Small intestine (tissue), 7 donors: ENCODE measurements at regions not wholly inside any gene's neighbourhood (a gene's known extent, or its start where the extent isn't known, plus 50 kb on each side); places are given as distances from the start of the nearest gene placed in this dataset.

Source experiments
- DNase-seq, 2 donors: peaks; one replicate each; pipeline versions ENCODE4 v3.0.0 to v3.0.0-alpha.2; 2013
- FAIRE-seq: peaks from 2 replicates; lab custom pipeline; 2012; peaks lifted over from hg19 to GRCh38; lab: Jason Lieb, UNC
- H3K27ac ChIP-seq, 3 donors: one replicate each; pipeline ENCODE4 v1.5.1; 2013; ENCODE audit warnings: low read length in 2 of 3, mild to moderate bottlenecking in 2 of 3, control low read depth in 1 of 3, inconsistent platforms in 1 of 3, low read depth in 1 of 3, moderate library complexity in 1 of 3
- H3K27me3 ChIP-seq, 3 donors: one replicate each; pipeline ENCODE4 v1.6.1; 2013; ENCODE audit warnings: low read length in 3 of 3, inconsistent platforms in 1 of 3; ENCODE audit not compliant: control insufficient read depth in 3 of 3, insufficient read depth in 3 of 3
- H3K36me3 ChIP-seq, 3 donors: one replicate each; pipeline ENCODE4 v1.6.1; 2013; ENCODE audit warnings: low read length in 3 of 3, inconsistent platforms in 1 of 3, low read depth in 1 of 3, mild to moderate bottlenecking in 1 of 3, moderate library complexity in 1 of 3; ENCODE audit not compliant: control insufficient read depth in 3 of 3, insufficient read depth in 2 of 3
- H3K4me1 ChIP-seq, 3 donors: one replicate each; pipeline ENCODE4 v1.6.1; 2013; ENCODE audit warnings: low read length in 2 of 3, inconsistent platforms in 1 of 3, low read depth in 1 of 3, mild to moderate bottlenecking in 1 of 3, moderate library complexity in 1 of 3; ENCODE audit not compliant: control insufficient read depth in 3 of 3, insufficient read depth in 2 of 3
- H3K4me3 ChIP-seq, 3 donors: one replicate each; pipeline ENCODE4 v1.5.1; 2013; ENCODE audit warnings: low read length in 3 of 3, control low read depth in 1 of 3, inconsistent platforms in 1 of 3, low read depth in 1 of 3, mild to moderate bottlenecking in 1 of 3, moderate library complexity in 1 of 3
- H3K9me3 ChIP-seq, 2 donors: one replicate each; pipeline ENCODE4 v1.6.1; 2013; ENCODE audit warnings: low read depth in 1 of 2, low read length in 1 of 2; ENCODE audit not compliant: control insufficient read depth in 2 of 2, insufficient read depth in 1 of 2
- WGBS, 3 donors: extraction: QIAGEN DNeasy Blood & Tissue Kit; methylation state at CpG; one replicate each; pipeline ENCODE4 v1.1.7; 2013; 5-methylcytosine and 5-hydroxymethylcytosine counted together
- donor health status: healthy with polysubstance abuse.
- donor health status: control.
- donor health status: control.
- donor health status: Bipolar disorder and iron deficiency.
- donor health status: healthy.

GRCh38 chr6:113488812-113489685 is 368.1 kb upstream of the MARCKS start:
- Histone ChIP-seq H3K27ac (no peak overlapping the region), H3K36me3 (no peaks in the 10 kb centered on the region), H3K4me1 (no peaks in the 10 kb centered on the region), H3K9me3 (no peaks in the 10 kb centered on the region), H3K27me3 (no peaks in the 10 kb centered on the region), H3K4me3 (no peak overlapping the region)
- DNase-seq, result peak; percentile 11 to 19
- no peak for FAIRE-seq
- 46 to 57% (median 54%) methylated on average over 4 of the region's 4 CpGs for WGBS, 3 donors

- no peaks in the 10 kb centered on the region for H3K27me3 ChIP-seq
- no peak overlapping the region for H3K27ac ChIP-seq
- no peak overlapping the region for H3K4me3 ChIP-seq
- FAIRE-seq, result no peak
- no peaks in the 10 kb centered on the region for H3K4me1 ChIP-seq
- H3K36me3 ChIP-seq, result no peaks in the 10 kb centered on the region
- DNase-seq, result peak in 1 of 2 donors; percentile 18
- H3K9me3 ChIP-seq, result no peaks in the 10 kb centered on the region
- 38 to 59% (median 50%) methylated on average over 1 of the region's 1 CpG for WGBS, 3 donors
These were observed 367.0 kb upstream of the MARCKS start for GRCh38 chr6:113489952-113490746.

- Histone ChIP-seq H3K4me1 (no peaks in the 10 kb centered on the region), H3K4me3 (no peak overlapping the region), H3K27me3 (no peaks in the 10 kb centered on the region), H3K36me3 (no peaks in the 10 kb centered on the region), H3K9me3 (no peaks in the 10 kb centered on the region), H3K27ac (no peak overlapping the region)
- FAIRE-seq, result no peak
- DNase-seq, result no peak
- WGBS, 3 donors, result 77 to 80% (median 79%) methylated on average over 3 of the region's 3 CpGs
These were observed 365.8 kb upstream of the MARCKS start for GRCh38 chr6:113491376-113491775.

- FAIRE-seq (no peak), DNase-seq (no peak)
- 68 to 88% (median 87%) methylated on average over 2 of the region's 2 CpGs for WGBS, 3 donors
- Histone ChIP-seq H3K36me3 (no peaks in the 10 kb centered on the region), H3K4me1 (no peaks in the 10 kb centered on the region), H3K27me3 (no peaks in the 10 kb centered on the region), H3K4me3 (no peak overlapping the region), H3K27ac (no peak overlapping the region), H3K9me3 (no peaks in the 10 kb centered on the region)
These were observed 363.2 kb upstream of the MARCKS start for GRCh38 chr6:113493991-113494390.

- no peaks in the 10 kb centered on the region for H3K4me1 ChIP-seq
- no peak overlapping the region for H3K27ac ChIP-seq
- H3K9me3 ChIP-seq, result no peaks in the 10 kb centered on the region
- FAIRE-seq, result no peak
- WGBS, 3 donors, result 90 to 100% (median 97%) methylated on average over 1 of the region's 1 CpG
- no peak overlapping the region for H3K4me3 ChIP-seq
- DNase-seq, result no peak
- no peaks in the 10 kb centered on the region for H3K27me3 ChIP-seq
- H3K36me3 ChIP-seq, result no peaks in the 10 kb centered on the region
These were observed 361.6 kb upstream of the MARCKS start for GRCh38 chr6:113495521-113495920.

- no peaks in the 10 kb centered on the region for H3K36me3 ChIP-seq
- no peak overlapping the region for H3K4me3 ChIP-seq
- H3K27me3 ChIP-seq, result no peaks in the 10 kb centered on the region
- DNase-seq (no peak), FAIRE-seq (no peak)
- no peak overlapping the region for H3K27ac ChIP-seq
- no peaks in the 10 kb centered on the region for H3K4me1 ChIP-seq
- 65 to 87% (median 81%) methylated on average over 4 of the region's 4 CpGs for WGBS, 3 donors
- no peaks in the 10 kb centered on the region for H3K9me3 ChIP-seq
These were observed 361.0 kb upstream of the MARCKS start for GRCh38 chr6:113496166-113496565.

GRCh38 chr6:113500221-113500620 is 356.9 kb upstream of the MARCKS start:
- Histone ChIP-seq H3K4me1 (no peaks in the 10 kb centered on the region), H3K27me3 (no peaks in the 10 kb centered on the region), H3K4me3 (no peak overlapping the region), H3K9me3 (no peaks in the 10 kb centered on the region), H3K27ac (no peak overlapping the region), H3K36me3 (no peaks in the 10 kb centered on the region)
- 52 to 76% (median 61%) methylated on average over 1 of the region's 1 CpG for WGBS, 3 donors
- FAIRE-seq (no peak), DNase-seq (no peak)

- FAIRE-seq, result no peak
- DNase-seq, result no peak
- Histone ChIP-seq H3K27ac (no peak overlapping the region), H3K4me3 (no peak overlapping the region), H3K4me1 (no peaks in the 10 kb centered on the region), H3K27me3 (no peaks in the 10 kb centered on the region), H3K9me3 (no peaks in the 10 kb centered on the region), H3K36me3 (no peaks in the 10 kb centered on the region)
- WGBS, 3 donors, result 92 to 95% (median 94%) methylated on average over 2 of the region's 2 CpGs
These were observed 352.0 kb upstream of the MARCKS start for GRCh38 chr6:113505084-113505699.
